PFSK-1 (cell line): ENCODE measurements at regions not wholly inside any gene's neighbourhood (a gene's known extent, or its start where the extent isn't known, plus 50 kb on each side); places are given as distances from the start of the nearest gene placed in this dataset.

Source experiments
- FOXP2 ChIP-seq: optimal IDR thresholded peaks from 2 replicates; pipeline ENCODE3; 2011; ENCODE audit warnings: borderline replicate concordance, control low read depth, inconsistent platforms; ENCODE audit not compliant: insufficient read depth; ENCODE audit errors: extremely low read length, extremely low read depth
- POLR2AphosphoS5 ChIP-seq: IDR thresholded peaks from 2 replicates; pipeline ENCODE4 v1.6.1; 2012; ENCODE audit warnings: low read depth, mild to moderate bottlenecking, control low read depth, low read length, moderate library complexity
- REST ChIP-seq, 2 experiments: IDR thresholded peaks; 2 replicates each; pipeline versions ENCODE4 v1.6.1 to v1.8.0; 2011 to 2012; ENCODE audit warnings: low read depth in 2 of 2, low read length in 2 of 2, control low read depth in 1 of 2, inconsistent platforms in 1 of 2, mild to moderate bottlenecking in 1 of 2, moderate library complexity in 1 of 2; ENCODE audit not compliant: insufficient read depth in 1 of 2
- SIN3A ChIP-seq: IDR thresholded peaks from 2 replicates; pipeline ENCODE4 v1.6.1; 2012; ENCODE audit warnings: mild to moderate bottlenecking, low read length, moderate library complexity, borderline replicate concordance; ENCODE audit not compliant: insufficient read depth
- TAF1 ChIP-seq: IDR thresholded peaks from 2 replicates; pipeline ENCODE4 v1.6.1; 2012; ENCODE audit warnings: low read length, control low read depth, borderline replicate concordance; ENCODE audit not compliant: insufficient read depth

- TF ChIP-seq SIN3A (no peak), POLR2AphosphoS5 (no peak), TAF1 (no peak), FOXP2 (no peak), REST (IDR thresholded peaks at IDR 0.05; ENCODE audit: insufficient read depth in 1 of 2, low read depth in 2 of 2, low read length in 2 of 2) (no peak)
These were observed 244.6 kb upstream of the BOD1L1 start for GRCh38 chr4:13872155-13872554.

- no peak for TF ChIP-seq REST (IDR thresholded peaks at IDR 0.05; ENCODE audit: insufficient read depth in 1 of 2, low read depth in 2 of 2, low read length in 2 of 2)
- TF ChIP-seq SIN3A = no peak
- TF ChIP-seq FOXP2 = no peak
- no peak for TF ChIP-seq TAF1
- TF ChIP-seq POLR2AphosphoS5 = no peak
These were observed 245.4 kb upstream of the BOD1L1 start for GRCh38 chr4:13872955-13873354.

- TF ChIP-seq REST (IDR thresholded peaks at IDR 0.05; ENCODE audit: insufficient read depth in 1 of 2, low read depth in 2 of 2, low read length in 2 of 2) (no peak), POLR2AphosphoS5 (no peak), TAF1 (no peak), SIN3A (no peak), FOXP2 (no peak)
These were observed 247.7 kb upstream of the BOD1L1 start for GRCh38 chr4:13875181-13875580.

GRCh38 chr4:13876131-13876530 lies 248.6 kb upstream of the BOD1L1 start:
- TF ChIP-seq FOXP2 (no peak), REST (IDR thresholded peaks at IDR 0.05; ENCODE audit: insufficient read depth in 1 of 2, low read depth in 2 of 2, low read length in 2 of 2) (no peak), SIN3A (no peak), TAF1 (no peak), POLR2AphosphoS5 (no peak)

GRCh38 chr4:13876940-13877339 lies 249.4 kb upstream of the BOD1L1 start:
- TF ChIP-seq TAF1 (no peak), POLR2AphosphoS5 (no peak)

GRCh38 chr4:13877626-13878025 lies 250.1 kb upstream of the BOD1L1 start:
- no peak for TF ChIP-seq SIN3A
- no peak for TF ChIP-seq REST (IDR thresholded peaks at IDR 0.05; ENCODE audit: insufficient read depth in 1 of 2, low read depth in 2 of 2, low read length in 2 of 2)
- TF ChIP-seq TAF1 = no peak
- TF ChIP-seq POLR2AphosphoS5 = no peak
- no peak for TF ChIP-seq FOXP2
